ENCODE measurements at regions not wholly inside any gene's neighbourhood (a gene's known extent, or its start where the extent isn't known, plus 50 kb on each side); places are given as distances from the start of the nearest gene placed in this dataset.

DNA sequence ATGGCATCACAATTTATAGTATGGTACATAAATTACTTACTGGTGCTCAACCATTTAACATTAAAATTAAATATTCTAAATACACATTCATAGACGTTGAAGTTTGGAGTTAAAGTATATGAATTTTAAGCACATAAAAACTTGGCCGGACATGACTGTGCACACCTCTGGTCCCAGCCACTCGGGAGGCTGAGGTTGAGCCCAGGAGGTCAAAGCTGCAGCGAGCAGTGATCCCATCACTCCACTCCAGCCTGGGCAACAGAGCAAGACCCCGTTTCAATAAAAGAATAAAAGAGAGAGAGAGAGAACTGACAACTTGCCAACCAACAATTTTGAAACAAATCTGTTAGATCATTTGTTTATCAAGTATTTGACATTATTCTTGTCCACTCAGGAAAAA lies 943.3 kb upstream of the KCND2 start:
- TF ChIP-seq, protein P1, sequence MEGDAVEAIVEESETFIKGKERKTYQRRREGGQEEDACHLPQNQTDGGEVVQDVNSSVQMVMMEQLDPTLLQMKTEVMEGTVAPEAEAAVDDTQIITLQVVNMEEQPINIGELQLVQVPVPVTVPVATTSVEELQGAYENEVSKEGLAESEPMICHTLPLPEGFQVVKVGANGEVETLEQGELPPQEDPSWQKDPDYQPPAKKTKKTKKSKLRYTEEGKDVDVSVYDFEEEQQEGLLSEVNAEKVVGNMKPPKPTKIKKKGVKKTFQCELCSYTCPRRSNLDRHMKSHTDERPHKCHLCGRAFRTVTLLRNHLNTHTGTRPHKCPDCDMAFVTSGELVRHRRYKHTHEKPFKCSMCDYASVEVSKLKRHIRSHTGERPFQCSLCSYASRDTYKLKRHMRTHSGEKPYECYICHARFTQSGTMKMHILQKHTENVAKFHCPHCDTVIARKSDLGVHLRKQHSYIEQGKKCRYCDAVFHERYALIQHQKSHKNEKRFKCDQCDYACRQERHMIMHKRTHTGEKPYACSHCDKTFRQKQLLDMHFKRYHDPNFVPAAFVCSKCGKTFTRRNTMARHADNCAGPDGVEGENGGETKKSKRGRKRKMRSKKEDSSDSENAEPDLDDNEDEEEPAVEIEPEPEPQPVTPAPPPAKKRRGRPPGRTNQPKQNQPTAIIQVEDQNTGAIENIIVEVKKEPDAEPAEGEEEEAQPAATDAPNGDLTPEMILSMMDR (IDR thresholded peaks at IDR 0.05; ENCODE audit: low read depth, low read length) = no peak
- TF ChIP-seq EZH2phosphoT487 (IDR thresholded peaks at IDR 0.05; ENCODE audit: low read depth) = no peak

All from OCI-LY3 (cell line).